OCI-LY3 (cell line): ENCODE measurements at regions not wholly inside any gene's neighbourhood (a gene's known extent, or its start where the extent isn't known, plus 50 kb on each side); places are given as distances from the start of the nearest gene placed in this dataset.

ENCODE experiments used
- CTCF ChIP-seq: fragments of 200-600, 300-600 bp; sonication (generic); IDR thresholded peaks from 2 replicates; pipeline ENCODE4 v1.5.1; 2014; ENCODE audit warnings: antibody characterized with exemption, low read length, low read depth
- EZH2phosphoT487 ChIP-seq: fragments of 200-600 bp; shearing (Covaris generic); IDR thresholded peaks from 2 replicates; pipeline ENCODE4 v1.6.1; 2018; ENCODE audit warnings: antibody characterized with exemption, mixed run types, low read depth

DNA sequence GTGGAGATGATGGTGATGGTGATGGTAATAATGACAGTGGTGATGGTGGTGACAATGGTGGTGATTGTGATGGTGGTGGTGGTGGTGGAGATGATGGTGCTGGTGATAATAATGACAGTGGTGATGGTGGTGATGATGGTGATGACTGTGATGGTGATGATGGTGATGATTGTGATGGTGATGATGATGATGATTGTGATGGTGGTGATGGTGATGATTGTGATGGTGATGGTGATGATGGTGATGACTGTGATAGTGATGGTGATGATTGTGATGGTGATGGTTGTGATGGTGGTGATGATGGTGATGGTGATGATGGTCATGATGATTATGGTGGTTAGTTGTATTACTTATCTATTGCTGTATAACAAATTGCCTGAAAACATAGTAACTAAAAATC, 108.9 kb upstream of the NKX1-1 start:
- TF ChIP-seq CTCF (no peak), EZH2phosphoT487 (no peak)
